ENCODE measurements at regions not wholly inside any gene's neighbourhood (a gene's known extent, or its start where the extent isn't known, plus 50 kb on each side); places are given as distances from the start of the nearest gene placed in this dataset.

- in situ Hi-C loops (cut with HindIII; ENCODE audit: extremely low pct_ligation_motif_present, low pct_unique_long_range_greater_than_20kb) (no loop called here), intact Hi-C loops (cut with micrococcal nuclease; ENCODE audit: unreplicated experiment) (no loop called here)
- WGBS (ENCODE audit: low lambda C conversion rate), result 11% methylated on average over 2 of the region's 2 CpGs
- Histone ChIP-seq H3K4me1 (ENCODE audit: insufficient read depth, low read length) (no peaks in the 10 kb centered on the region), H3K27ac (ENCODE audit: extremely low read length, insufficient read depth, low read length) (no peak overlapping the region), H3K9ac (ENCODE audit: insufficient read depth, low read depth, low read length) (no peak overlapping the region), H3K27me3 (ENCODE audit: control insufficient read depth in 1 of 2, insufficient read depth in 2 of 2, low read length in 2 of 2) (no peaks in the 10 kb centered on the region), H3K4me3 (replicated peaks in 1 of 3; ENCODE audit: insufficient read depth in 1 of 3, low read depth in 2 of 3, low read length in 3 of 3) (no peak overlapping the region), H3K9me3 (ENCODE audit: low read length) (no peaks in the 10 kb centered on the region), H3K79me2 (ENCODE audit: insufficient read depth, low read length) (no peaks in the 10 kb centered on the region), H4K20me1 (ENCODE audit: insufficient read depth, low read length) (no peaks in the 10 kb centered on the region), H3K36me3 (replicated peaks in 1 of 2; ENCODE audit: control insufficient read depth in 1 of 2, insufficient read depth in 2 of 2, low read length in 2 of 2) (no peaks in the 10 kb centered on the region), H2AFZ (ENCODE audit: low read length) (no peak overlapping the region), H3K4me2 (ENCODE audit: low read depth, low read length) (no peak overlapping the region)
- TF ChIP-seq, protein P1, sequence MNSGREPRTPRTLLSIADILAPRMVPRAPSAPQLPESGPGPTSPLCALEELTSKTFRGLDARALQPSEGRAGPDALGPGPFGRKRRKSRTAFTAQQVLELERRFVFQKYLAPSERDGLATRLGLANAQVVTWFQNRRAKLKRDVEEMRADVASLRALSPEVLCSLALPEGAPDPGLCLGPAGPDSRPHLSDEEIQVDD (CRISPR knock-in tag; IDR thresholded peaks at IDR 0.05; ENCODE audit: borderline replicate concordance), result no peak
- no peak for TF ChIP-seq ZSCAN12 (CRISPR knock-in tag; IDR thresholded peaks at IDR 0.05)
- TF ChIP-seq TFE3 (CRISPR knock-in tag; IDR thresholded peaks at IDR 0.05), result no peak
- TF ChIP-seq IKZF5 (CRISPR knock-in tag; IDR thresholded peaks at IDR 0.05), result no peak
- TF ChIP-seq CHD4 (IDR thresholded peaks at IDR 0.05; ENCODE audit: borderline replicate concordance, low read length), result no peak
- no peak for TF ChIP-seq RAD21 (CRISPR knock-in tag; IDR thresholded peaks at IDR 0.05)
- no peak for TF ChIP-seq SRSF9 (IDR thresholded peaks at IDR 0.05; ENCODE audit: borderline replicate concordance, insufficient read depth, low read depth, low read length, poor library complexity, severe bottlenecking)
- no peak for TF ChIP-seq MLLT10 (CRISPR knock-in tag; IDR thresholded peaks at IDR 0.05)
- TF ChIP-seq, protein P2, sequence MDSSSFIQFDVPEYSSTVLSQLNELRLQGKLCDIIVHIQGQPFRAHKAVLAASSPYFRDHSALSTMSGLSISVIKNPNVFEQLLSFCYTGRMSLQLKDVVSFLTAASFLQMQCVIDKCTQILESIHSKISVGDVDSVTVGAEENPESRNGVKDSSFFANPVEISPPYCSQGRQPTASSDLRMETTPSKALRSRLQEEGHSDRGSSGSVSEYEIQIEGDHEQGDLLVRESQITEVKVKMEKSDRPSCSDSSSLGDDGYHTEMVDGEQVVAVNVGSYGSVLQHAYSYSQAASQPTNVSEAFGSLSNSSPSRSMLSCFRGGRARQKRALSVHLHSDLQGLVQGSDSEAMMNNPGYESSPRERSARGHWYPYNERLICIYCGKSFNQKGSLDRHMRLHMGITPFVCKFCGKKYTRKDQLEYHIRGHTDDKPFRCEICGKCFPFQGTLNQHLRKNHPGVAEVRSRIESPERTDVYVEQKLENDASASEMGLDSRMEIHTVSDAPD (CRISPR knock-in tag; IDR thresholded peaks at IDR 0.05), result no peak
- no peak for TF ChIP-seq ZNF282 (IDR thresholded peaks at IDR 0.05; ENCODE audit: partially characterized antibody)
- TF ChIP-seq ZNF10 (CRISPR knock-in tag; IDR thresholded peaks at IDR 0.05; ENCODE audit: borderline replicate concordance, low read depth), result no peak
- no peak for TF ChIP-seq YY1 (IDR thresholded peaks at IDR 0.05; ENCODE audit: insufficient read depth, insufficient replicate concordance, low read depth, low read length)
- TF ChIP-seq ZNF430 (CRISPR knock-in tag; IDR thresholded peaks at IDR 0.05), result no peak
- TF ChIP-seq FOXA3 (CRISPR knock-in tag; IDR thresholded peaks at IDR 0.05), result no peak
- TF ChIP-seq ZNF451 (CRISPR knock-in tag; IDR thresholded peaks at IDR 0.05), result no peak
- TF ChIP-seq BRD4 (CRISPR knock-in tag; IDR thresholded peaks at IDR 0.05), result no peak
- no peak for TF ChIP-seq ATF7-NPFF (CRISPR knock-in tag; IDR thresholded peaks at IDR 0.05; ENCODE audit: low read depth)
- TF ChIP-seq ZNF225 (CRISPR knock-in tag; IDR thresholded peaks at IDR 0.05), result no peak
- CTCF ChIA-PET (ENCODE audit: low intra/inter-chr PET ratio, low total read pairs), result no interaction called here
- BruUV-seq (replicated peaks), result no TSS peak
- ATAC-seq, result no peak
- POLR2A ChIA-PET, result no interaction called here
- no peak for DNase-seq (ENCODE audit: low spot score)
- no peak for FAIRE-seq
These were observed 695.7 kb downstream of the TDRD15 start for GRCh38 chr2:21819454-21819853.

Measured in HepG2 (cell line).